ENCODE measurements at regions not wholly inside any gene's neighbourhood (a gene's known extent, or its start where the extent isn't known, plus 50 kb on each side); places are given as distances from the start of the nearest gene placed in this dataset.

DNA sequence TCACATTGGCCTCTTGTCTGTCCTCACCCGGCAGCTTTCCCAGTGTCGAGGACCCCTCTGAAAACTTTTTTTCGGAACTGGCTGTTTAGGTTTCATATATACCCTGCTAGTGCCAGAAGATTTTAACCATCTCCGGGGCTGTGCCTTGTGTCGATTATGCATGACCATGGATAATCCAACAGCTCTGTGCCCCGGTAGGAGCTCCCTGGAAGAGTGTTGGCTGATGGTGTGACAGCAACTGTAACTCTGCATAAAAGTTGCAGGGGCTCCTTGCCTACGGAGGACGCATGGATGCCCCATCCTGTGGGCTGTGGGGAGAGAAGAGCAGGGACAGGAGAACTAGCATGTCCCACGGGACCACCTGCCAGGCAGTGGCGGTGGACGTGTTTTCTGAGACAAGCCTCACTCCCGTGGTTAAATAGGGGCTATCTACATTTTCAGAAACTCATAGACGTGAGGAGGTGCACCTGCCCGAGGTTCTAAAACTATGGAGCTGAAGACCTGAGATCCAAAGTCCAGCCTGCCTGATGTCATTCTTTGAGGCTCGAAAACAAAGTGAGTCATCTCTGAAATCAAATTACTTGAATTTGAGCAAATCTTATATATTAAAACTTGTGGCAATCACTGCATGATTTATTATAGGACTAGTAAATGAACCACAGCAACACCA is 437.2 kb upstream of the HS6ST1 start:
- peaks cover 4% of the 10 kb centered on the region for H3K27me3 Mint-ChIP-seq (ENCODE audit: unreplicated experiment)
- H3K4me1 Mint-ChIP-seq (ENCODE audit: low read depth, unreplicated experiment), result peaks cover 29% of the 10 kb centered on the region
- peak overlapping the region; percentile 44 for H3K4me3 Mint-ChIP-seq (ENCODE audit: unreplicated experiment)
- H3K9me3 Mint-ChIP-seq (ENCODE audit: unreplicated experiment), result peaks cover 9% of the 10 kb centered on the region
- DNase-seq, result no peak
- H3K27ac Mint-ChIP-seq (ENCODE audit: unreplicated experiment), result peak overlapping the region; percentile 81
- H3K36me3 Mint-ChIP-seq (ENCODE audit: unreplicated experiment), result no peaks in the 10 kb centered on the region
- TF ChIP-seq, protein P1, sequence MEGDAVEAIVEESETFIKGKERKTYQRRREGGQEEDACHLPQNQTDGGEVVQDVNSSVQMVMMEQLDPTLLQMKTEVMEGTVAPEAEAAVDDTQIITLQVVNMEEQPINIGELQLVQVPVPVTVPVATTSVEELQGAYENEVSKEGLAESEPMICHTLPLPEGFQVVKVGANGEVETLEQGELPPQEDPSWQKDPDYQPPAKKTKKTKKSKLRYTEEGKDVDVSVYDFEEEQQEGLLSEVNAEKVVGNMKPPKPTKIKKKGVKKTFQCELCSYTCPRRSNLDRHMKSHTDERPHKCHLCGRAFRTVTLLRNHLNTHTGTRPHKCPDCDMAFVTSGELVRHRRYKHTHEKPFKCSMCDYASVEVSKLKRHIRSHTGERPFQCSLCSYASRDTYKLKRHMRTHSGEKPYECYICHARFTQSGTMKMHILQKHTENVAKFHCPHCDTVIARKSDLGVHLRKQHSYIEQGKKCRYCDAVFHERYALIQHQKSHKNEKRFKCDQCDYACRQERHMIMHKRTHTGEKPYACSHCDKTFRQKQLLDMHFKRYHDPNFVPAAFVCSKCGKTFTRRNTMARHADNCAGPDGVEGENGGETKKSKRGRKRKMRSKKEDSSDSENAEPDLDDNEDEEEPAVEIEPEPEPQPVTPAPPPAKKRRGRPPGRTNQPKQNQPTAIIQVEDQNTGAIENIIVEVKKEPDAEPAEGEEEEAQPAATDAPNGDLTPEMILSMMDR (IDR thresholded peaks at IDR 0.05; ENCODE audit: partially characterized antibody, unreplicated experiment), result peak; percentile 37

DNA sequence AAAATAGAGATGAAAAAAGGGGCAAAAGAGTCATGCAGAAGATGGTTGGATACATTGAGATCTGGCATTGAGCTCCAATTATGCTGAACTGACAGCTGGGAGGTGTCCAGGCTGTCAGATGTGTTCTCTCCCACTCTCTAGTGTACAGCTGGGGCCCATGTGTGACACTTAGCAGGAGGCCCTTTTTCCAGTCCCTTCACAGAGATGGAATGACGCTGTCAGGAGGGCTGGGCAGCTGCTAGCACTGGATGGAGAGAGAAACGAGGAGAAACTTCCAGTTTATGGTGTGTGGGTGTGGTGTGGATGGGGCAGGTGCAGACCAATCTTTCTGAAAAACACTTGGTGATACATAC is 437.7 kb upstream of the HS6ST1 start:
- TF ChIP-seq, protein P1 (IDR thresholded peaks at IDR 0.05; ENCODE audit: partially characterized antibody, unreplicated experiment), result no peak
- Mint-ChIP-seq H3K4me3 (ENCODE audit: unreplicated experiment) (peak overlapping the region; percentile 14), H3K9me3 (ENCODE audit: unreplicated experiment) (peaks cover 9% of the 10 kb centered on the region), H3K27me3 (ENCODE audit: unreplicated experiment) (peaks cover 4% of the 10 kb centered on the region), H3K27ac (ENCODE audit: unreplicated experiment) (peak overlapping the region; percentile 81), H3K4me1 (ENCODE audit: low read depth, unreplicated experiment) (peaks cover 29% of the 10 kb centered on the region), H3K36me3 (ENCODE audit: unreplicated experiment) (peaks cover under 1% of the 10 kb centered on the region)
- DNase-seq, result peak; percentile 61

DNA sequence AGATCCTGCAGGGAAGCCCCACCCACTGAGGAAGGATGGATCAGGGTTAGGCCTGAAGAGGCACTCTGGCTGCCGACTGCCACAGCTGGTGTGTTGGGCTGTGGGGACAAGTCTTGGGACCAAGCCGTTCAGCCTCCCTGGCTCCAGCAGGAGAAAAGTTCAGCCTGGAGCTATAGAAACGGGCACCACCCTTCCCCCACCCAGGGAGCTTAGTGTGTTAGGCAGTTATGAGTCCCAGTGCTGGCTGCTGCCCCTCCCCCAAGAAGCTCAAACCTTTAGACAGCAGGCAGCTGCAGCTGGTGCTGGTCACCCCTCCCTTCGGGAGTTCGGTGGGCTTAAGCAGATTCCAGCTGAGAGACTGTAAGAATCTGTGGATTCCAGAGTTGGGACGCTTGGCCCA is 447.1 kb upstream of the HS6ST1 start:
- Mint-ChIP-seq H3K27ac (ENCODE audit: unreplicated experiment) (no peak overlapping the region), H3K4me3 (ENCODE audit: unreplicated experiment) (no peak overlapping the region), H3K4me1 (ENCODE audit: low read depth, unreplicated experiment) (peaks cover 3% of the 10 kb centered on the region), H3K27me3 (ENCODE audit: unreplicated experiment) (peaks cover 2% of the 10 kb centered on the region), H3K9me3 (ENCODE audit: unreplicated experiment) (peaks cover 12% of the 10 kb centered on the region), H3K36me3 (ENCODE audit: unreplicated experiment) (peaks cover 42% of the 10 kb centered on the region)
- peak; percentile 48 for DNase-seq
- TF ChIP-seq, protein P1 (IDR thresholded peaks at IDR 0.05; ENCODE audit: partially characterized antibody, unreplicated experiment), result no peak

DNA sequence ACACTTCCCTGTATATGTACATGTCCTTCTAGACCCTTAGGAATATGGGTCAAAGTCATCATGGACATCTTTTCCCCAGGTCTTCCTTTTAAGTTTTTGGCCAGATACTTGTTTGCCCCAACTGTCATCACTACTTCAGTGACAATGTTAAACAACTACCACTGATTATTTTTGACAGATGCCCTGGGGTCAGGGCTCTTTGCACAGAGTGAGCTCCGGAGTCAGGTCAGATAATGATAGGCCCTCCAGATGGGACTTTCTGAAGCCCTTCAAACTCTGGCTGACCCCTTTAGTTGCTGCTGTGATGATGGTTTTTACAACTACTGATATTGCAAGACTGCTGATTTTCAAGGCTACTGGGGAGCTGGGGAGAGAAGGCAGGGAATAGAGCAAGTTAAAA is 449.4 kb upstream of the HS6ST1 start:
- H3K9me3 Mint-ChIP-seq (ENCODE audit: unreplicated experiment), result peaks cover 8% of the 10 kb centered on the region
- peaks cover 2% of the 10 kb centered on the region for H3K27me3 Mint-ChIP-seq (ENCODE audit: unreplicated experiment)
- no peak for DNase-seq
- no peak overlapping the region for H3K27ac Mint-ChIP-seq (ENCODE audit: unreplicated experiment)
- peaks cover 28% of the 10 kb centered on the region for H3K36me3 Mint-ChIP-seq (ENCODE audit: unreplicated experiment)
- no peak overlapping the region for H3K4me3 Mint-ChIP-seq (ENCODE audit: unreplicated experiment)
- TF ChIP-seq, protein P1 (IDR thresholded peaks at IDR 0.05; ENCODE audit: partially characterized antibody, unreplicated experiment), result no peak
- peaks cover 7% of the 10 kb centered on the region for H3K4me1 Mint-ChIP-seq (ENCODE audit: low read depth, unreplicated experiment)

DNA sequence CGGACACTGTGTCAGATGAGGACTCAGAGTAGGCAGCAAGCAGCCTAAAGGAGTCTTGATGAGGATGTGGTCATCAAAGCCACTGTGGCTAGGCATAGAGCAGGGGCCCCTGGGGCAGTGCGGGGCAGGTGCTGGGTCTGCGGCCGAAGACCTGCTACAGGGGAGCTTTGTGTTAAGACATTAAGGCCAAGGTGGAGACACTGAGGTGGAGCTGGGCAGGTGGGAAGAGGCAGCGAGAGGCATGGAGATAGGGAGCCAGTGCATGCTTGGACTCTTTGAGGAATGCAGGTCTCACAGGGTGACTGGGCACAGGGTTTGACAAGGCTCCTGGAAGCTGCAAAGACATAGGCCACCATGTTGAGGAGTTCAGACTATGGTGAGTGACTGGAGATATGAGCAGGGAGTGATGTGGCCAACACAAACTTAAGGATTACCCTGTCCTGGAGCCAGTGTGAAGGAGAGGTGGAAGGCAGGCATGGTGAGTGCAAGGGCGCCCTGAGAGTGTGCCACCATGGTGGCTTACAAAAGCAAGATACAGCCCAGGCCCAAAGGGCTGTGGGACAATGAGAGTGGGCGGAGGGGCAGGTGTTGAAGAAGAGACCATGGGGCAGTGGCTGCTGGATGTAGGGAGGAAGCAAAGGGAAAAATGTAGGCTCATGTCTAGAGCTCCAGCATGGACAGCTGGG is 450.9 kb upstream of the HS6ST1 start:
- peaks cover 14% of the 10 kb centered on the region for H3K36me3 Mint-ChIP-seq (ENCODE audit: unreplicated experiment)
- no peak overlapping the region for H3K27ac Mint-ChIP-seq (ENCODE audit: unreplicated experiment)
- H3K4me3 Mint-ChIP-seq (ENCODE audit: unreplicated experiment), result no peak overlapping the region
- no peak for DNase-seq
- H3K4me1 Mint-ChIP-seq (ENCODE audit: low read depth, unreplicated experiment), result peaks cover 7% of the 10 kb centered on the region
- peaks cover 4% of the 10 kb centered on the region for H3K9me3 Mint-ChIP-seq (ENCODE audit: unreplicated experiment)
- TF ChIP-seq, protein P1 (IDR thresholded peaks at IDR 0.05; ENCODE audit: partially characterized antibody, unreplicated experiment), result no peak
- peaks cover 2% of the 10 kb centered on the region for H3K27me3 Mint-ChIP-seq (ENCODE audit: unreplicated experiment)

All from glutamatergic neuron (in vitro differentiated cells).